Astrocyte of the spinal cord (primary cell): ENCODE measurements at regions not wholly inside any gene's neighbourhood (a gene's known extent, or its start where the extent isn't known, plus 50 kb on each side); places are given as distances from the start of the nearest gene placed in this dataset.

Experiments
- DNase-seq: peaks from one replicate; pipeline ENCODE4 v3.0.0; 2011; ENCODE audit warnings: low read depth, low spot score
- H3K4me3 ChIP-seq: 2 replicates; pipeline ENCODE4 v1.5.1; 2011; ENCODE audit warnings: low read depth, mild to moderate bottlenecking, low read length, moderate library complexity
- in situ Hi-C: cut with HindIII; loops from 2 replicates; pipeline ENCODE4 v1.10.0; 2017; ENCODE audit warnings: low sequenced_read_pairs
- TF ChIP-seq, protein P1 (sequence below): IDR thresholded peaks from 2 replicates; pipeline ENCODE4 v1.5.1; 2012; ENCODE audit warnings: low read depth, mild to moderate bottlenecking, low read length, inconsistent platforms

DNA sequence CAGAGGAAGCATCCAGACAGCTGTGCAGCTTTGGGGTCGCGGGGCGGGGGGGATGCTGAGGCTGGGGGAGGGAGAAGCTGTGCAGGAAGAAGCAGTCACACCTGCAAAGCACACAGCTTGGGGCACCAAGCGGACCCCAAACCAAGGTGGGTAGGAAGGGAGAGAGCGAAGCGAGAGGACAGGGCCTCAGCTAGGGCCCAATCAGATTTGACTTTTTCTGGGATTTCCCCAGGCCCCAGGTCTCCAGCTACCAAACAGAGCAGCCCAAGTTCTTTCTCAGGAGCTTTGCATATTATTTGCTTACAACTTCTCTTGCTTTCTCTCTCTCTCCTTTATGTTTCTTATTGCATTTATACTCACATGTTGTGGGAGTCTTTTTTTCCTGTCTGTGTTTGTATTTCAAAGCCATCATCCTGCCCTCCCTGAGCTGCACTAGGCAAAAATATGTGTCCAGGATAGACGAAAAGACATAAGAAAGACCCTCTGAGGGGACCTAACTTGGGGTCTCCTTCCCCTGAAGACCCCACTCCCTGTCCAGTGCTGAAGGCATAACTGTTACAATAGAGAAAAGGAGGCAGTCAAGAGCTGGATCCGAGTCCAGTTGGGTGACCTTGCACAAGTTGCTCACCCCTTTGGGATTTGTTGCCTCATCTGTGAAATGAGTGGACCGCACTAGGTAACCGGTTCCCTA is 50.6 kb upstream of the SMNDC1 start:
- H3K4me3 ChIP-seq = no peak overlapping the region
- TF ChIP-seq, protein P1, sequence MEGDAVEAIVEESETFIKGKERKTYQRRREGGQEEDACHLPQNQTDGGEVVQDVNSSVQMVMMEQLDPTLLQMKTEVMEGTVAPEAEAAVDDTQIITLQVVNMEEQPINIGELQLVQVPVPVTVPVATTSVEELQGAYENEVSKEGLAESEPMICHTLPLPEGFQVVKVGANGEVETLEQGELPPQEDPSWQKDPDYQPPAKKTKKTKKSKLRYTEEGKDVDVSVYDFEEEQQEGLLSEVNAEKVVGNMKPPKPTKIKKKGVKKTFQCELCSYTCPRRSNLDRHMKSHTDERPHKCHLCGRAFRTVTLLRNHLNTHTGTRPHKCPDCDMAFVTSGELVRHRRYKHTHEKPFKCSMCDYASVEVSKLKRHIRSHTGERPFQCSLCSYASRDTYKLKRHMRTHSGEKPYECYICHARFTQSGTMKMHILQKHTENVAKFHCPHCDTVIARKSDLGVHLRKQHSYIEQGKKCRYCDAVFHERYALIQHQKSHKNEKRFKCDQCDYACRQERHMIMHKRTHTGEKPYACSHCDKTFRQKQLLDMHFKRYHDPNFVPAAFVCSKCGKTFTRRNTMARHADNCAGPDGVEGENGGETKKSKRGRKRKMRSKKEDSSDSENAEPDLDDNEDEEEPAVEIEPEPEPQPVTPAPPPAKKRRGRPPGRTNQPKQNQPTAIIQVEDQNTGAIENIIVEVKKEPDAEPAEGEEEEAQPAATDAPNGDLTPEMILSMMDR = no peak
- in situ Hi-C loops = no loop called here
- DNase-seq = no peak

DNA sequence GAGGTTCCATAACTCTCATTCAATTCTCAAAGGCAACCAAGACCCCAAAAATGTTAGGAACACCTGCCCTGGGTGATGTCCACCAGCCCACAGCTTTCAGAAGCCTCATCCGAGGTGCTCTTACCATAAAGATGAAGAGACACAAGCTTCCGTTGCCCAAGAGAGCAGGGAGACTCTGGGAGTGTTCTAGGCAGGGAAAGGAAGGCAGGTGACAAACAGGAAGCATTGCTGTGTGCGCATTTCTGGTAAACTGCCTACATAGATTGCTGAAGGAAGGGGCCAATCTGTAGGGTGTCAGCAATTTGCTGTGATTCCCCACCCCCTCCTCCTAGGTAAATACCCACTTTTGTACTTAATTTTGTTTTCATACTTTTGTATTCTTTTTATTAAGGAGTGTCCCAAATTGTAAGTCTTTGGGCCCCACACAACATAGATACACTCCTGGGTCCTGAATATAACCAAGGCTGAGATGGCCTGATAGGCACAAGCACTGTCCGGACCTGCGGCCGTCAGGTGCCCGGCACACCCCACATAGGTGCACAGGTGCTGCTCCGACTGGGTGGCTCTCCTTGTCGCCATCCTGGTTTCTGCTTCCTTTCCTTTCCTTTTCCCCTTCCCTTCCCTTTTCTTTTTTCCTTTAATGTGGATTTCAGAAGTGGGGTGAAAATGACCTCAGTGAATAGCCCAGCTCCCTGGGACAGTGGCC is 51.4 kb upstream of the SMNDC1 start:
- TF ChIP-seq, protein P1 = no peak
- H3K4me3 ChIP-seq = no peak overlapping the region
- in situ Hi-C loops = no loop called here
- DNase-seq = no peak

DNA sequence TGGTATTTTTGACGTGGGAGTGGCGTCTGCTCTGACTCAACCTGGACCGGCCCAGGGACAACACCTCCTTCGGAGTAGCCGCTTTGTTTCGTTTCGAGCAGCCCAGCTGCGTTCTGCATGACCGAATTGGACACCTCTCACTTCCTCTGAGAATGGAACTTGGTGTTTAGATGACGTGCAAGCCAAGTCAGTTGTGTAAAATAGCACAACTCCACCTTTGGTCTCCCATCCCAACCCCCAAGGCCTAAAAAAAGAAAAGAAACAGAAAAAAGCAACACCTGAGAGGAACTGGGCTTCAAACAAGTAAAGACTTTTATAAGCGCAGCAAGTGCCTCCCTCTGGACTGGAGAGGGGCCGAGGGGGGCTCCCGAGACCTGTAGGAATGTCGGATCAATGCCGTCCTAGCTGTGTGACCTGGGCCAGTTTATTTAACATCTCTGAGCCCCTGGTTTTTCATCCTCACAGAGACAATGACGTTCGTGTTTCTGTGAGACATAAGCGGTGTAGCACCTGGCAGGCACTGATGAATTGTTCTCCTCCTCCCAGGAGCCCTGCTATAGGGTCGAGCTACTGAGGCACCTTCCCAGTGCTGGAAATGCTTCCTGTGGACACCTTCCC is 52.0 kb upstream of the SMNDC1 start:
- DNase-seq = peak; percentile 86
- TF ChIP-seq, protein P1 = no peak
- in situ Hi-C loops = no loop called here
- H3K4me3 ChIP-seq = no peak overlapping the region

DNA sequence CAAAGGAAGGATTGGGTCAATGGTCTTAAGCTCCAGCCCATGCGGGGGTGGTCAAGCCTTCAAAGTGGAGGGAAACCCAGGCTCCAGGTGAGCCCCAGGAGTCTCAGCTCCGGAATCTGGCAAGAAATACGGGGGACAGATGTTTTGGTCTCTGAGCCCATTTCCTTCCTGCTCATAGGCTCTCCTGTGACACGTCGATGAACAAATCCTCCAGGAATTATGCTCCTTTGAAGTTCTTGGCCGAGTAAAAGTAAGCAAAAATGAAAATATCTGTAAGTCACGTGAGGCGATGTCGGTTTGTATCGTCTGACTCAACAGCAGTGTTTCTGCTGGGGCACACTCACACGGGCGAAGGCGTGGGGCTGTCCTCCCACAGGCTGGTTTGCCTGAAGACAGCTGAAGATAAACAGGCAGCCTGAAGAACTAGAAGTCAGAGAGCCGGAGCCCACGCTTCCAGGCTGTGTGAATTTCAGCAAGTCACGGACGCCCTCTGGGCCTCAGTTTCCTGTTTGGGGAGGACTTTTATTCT is 52.6 kb upstream of the SMNDC1 start:
- in situ Hi-C loops = no loop called here
- peak; percentile 93 for DNase-seq
- TF ChIP-seq, protein P1 = no peak
- H3K4me3 ChIP-seq = no peak overlapping the region

DNA sequence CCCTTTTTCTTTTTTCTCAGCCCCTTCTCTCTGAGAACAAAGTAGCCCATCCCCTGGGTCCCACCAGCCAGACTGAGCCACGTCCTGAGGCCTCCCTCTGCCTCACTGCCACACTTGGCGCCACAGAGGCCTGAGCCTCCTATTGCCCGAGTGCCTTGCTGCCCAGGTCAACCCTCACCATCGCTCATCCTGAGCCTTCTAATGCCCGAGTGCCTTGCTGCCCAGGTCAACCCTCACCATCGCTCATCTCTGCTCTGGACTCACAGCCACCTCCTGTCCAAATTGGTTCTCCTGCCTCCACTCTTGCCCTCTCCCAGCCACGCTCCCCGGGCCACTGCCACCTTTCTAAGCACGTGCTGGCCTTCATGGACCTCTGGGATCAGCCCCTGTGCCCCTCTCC is 53.2 kb upstream of the SMNDC1 start:
- TF ChIP-seq, protein P1 = no peak
- no peak for DNase-seq
- no peak overlapping the region for H3K4me3 ChIP-seq
- in situ Hi-C loops = no loop called here

DNA sequence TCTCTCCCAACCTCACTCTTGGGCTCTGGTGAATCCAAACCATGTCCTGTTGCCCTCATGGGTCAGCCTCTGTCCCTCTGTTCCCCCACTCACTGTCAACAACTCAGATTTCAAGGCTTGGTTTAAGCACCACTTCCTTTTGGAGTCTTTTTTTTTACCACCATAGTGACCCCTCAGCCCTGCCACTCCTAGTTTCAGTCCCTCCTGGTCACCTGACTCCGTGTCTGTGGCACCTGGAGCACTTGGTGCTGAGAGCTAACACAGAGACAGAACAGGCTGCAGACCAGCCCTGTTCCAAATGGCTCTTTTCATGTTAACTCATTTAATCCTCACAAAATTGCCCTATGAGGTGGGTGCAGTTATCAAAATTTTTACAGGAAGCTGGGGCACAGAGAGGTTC is 53.6 kb upstream of the SMNDC1 start:
- H3K4me3 ChIP-seq = no peak overlapping the region
- in situ Hi-C loops = no loop called here
- DNase-seq = no peak
- TF ChIP-seq, protein P1 = no peak
